HEK293 (cell line): ENCODE measurements at regions not wholly inside any gene's neighbourhood (a gene's known extent, or its start where the extent isn't known, plus 50 kb on each side); places are given as distances from the start of the nearest gene placed in this dataset.

Source experiments
- CTCF ChIA-PET: fragments of 350-600 bp; formaldehyde crosslinking; extraction: SDS; loops from one replicate; lab custom pipeline; 2021; ENCODE audit warnings: antibody characterized with exemption; lab: Yijun Ruan, JAX
- POLR2A ChIA-PET: fragments of 300-600 bp; formaldehyde crosslinking; extraction: SDS; loops from one replicate; lab custom pipeline; 2020; ENCODE audit warnings: antibody characterized with exemption, inconsistent platforms; lab: Yijun Ruan, JAX
- H3K27ac ChIP-seq: fragments of 200-500 bp; sonication (Bioruptor generic); 2 replicates; pipeline ENCODE4 v1.5.1; 2014; ENCODE audit warnings: low read depth, low read length, control low read depth, inconsistent platforms; ENCODE audit errors: extremely low read depth
- H3K36me3 ChIP-seq, 2 experiments: fragments of 200-500 bp in 1 of 2; sonication (Bioruptor generic) in 1 of 2; 1 replicate in 1 of 2; 2 replicates in 1 of 2; pipeline ENCODE4 v1.5.1; 2014 to 2017; ENCODE audit warnings: inconsistent platforms in 2 of 2, low read length in 2 of 2; ENCODE audit not compliant: control insufficient read depth in 2 of 2, insufficient read depth in 1 of 2
- H3K4me1 ChIP-seq: fragments of 200-500 bp; sonication (Bioruptor generic); 2 replicates; pipeline ENCODE4 v1.5.1; 2014; ENCODE audit warnings: mild to moderate bottlenecking, low read length, inconsistent platforms; ENCODE audit not compliant: control insufficient read depth, insufficient read depth
- H3K4me3 ChIP-seq: 2 replicates; pipeline ENCODE4 v1.5.1; 2011; ENCODE audit warnings: low read depth, mild to moderate bottlenecking, control low read depth, low read length, moderate library complexity
- H3K9me3 ChIP-seq: fragments of 200-500 bp; sonication (Bioruptor generic); 2 replicates; pipeline ENCODE4 v1.5.1; 2014; ENCODE audit warnings: low read depth, low read length, inconsistent platforms; ENCODE audit not compliant: control insufficient read depth, insufficient read depth
- EGR2 ChIP-seq: fragments of 450-650 bp; formaldehyde crosslinking; IDR thresholded peaks from 2 replicates; pipeline ENCODE4 v1.5.1; 2016; ENCODE audit warnings: low read depth, missing biosample characterization, missing genetic modification characterization
- GLIS1 ChIP-seq: fragments of 450-650 bp; formaldehyde crosslinking; IDR thresholded peaks from 2 replicates; pipeline ENCODE4 v1.5.1; 2016; ENCODE audit warnings: missing biosample characterization, missing genetic modification characterization
- IKZF3 ChIP-seq: fragments of 450-650 bp; IDR thresholded peaks from 2 replicates; pipeline ENCODE4 v1.5.0; 2018; ENCODE audit warnings: missing biosample characterization, mild to moderate bottlenecking, missing genetic modification characterization, moderate library complexity
- KLF9 ChIP-seq: fragments of 450-650 bp; formaldehyde crosslinking; IDR thresholded peaks from 2 replicates; pipeline ENCODE4 v1.5.1; 2016; ENCODE audit warnings: missing biosample characterization, missing genetic modification characterization, low read depth
- MEIS1 ChIP-seq: sonication (generic); formaldehyde crosslinking; IDR thresholded peaks from 2 replicates; pipeline ENCODE4 v1.8.1; 2022; ENCODE audit warnings: missing genetic modification reagents, mild to moderate bottlenecking, borderline replicate concordance
- MZF1 ChIP-seq: fragments of 450-650 bp; formaldehyde crosslinking; IDR thresholded peaks from 2 replicates; pipeline ENCODE4 v1.5.1; 2017; ENCODE audit warnings: missing biosample characterization, missing genetic modification characterization, borderline replicate concordance
- ZBTB17 ChIP-seq: fragments of 450-650 bp; formaldehyde crosslinking; IDR thresholded peaks from 2 replicates; pipeline ENCODE4 v1.5.1; 2016; ENCODE audit warnings: missing biosample characterization, missing genetic modification characterization
- ZEB2 ChIP-seq: fragments of 450-650 bp; formaldehyde crosslinking; IDR thresholded peaks from 2 replicates; pipeline ENCODE4 v1.5.1; 2016; ENCODE audit warnings: missing biosample characterization, missing genetic modification characterization
- ZFHX2 ChIP-seq: fragments of 450-650 bp; formaldehyde crosslinking; conservative IDR thresholded peaks from 2 replicates; pipeline ENCODE4 v1.5.1; 2016; ENCODE audit warnings: missing biosample characterization, missing genetic modification characterization
- ZNF132 ChIP-seq: fragments of 450-650 bp; formaldehyde crosslinking; IDR thresholded peaks from 2 replicates; pipeline ENCODE4 v1.5.1; 2017; ENCODE audit warnings: missing biosample characterization, missing genetic modification characterization, borderline replicate concordance
- ZNF155 ChIP-seq: fragments of 450-650 bp; formaldehyde crosslinking; IDR thresholded peaks from 2 replicates; pipeline ENCODE4 v1.5.1; 2016; ENCODE audit warnings: missing biosample characterization, missing genetic modification characterization
- ZNF184 ChIP-seq: fragments of 450-650 bp; IDR thresholded peaks from 2 replicates; pipeline ENCODE4 v1.5.1; 2018; ENCODE audit warnings: missing biosample characterization, mild to moderate bottlenecking, missing genetic modification characterization
- ZNF2 ChIP-seq: fragments of 450-650 bp; formaldehyde crosslinking; IDR thresholded peaks from 2 replicates; pipeline ENCODE4 v1.5.1; 2016; ENCODE audit warnings: missing biosample characterization, missing genetic modification characterization
- ZNF214 ChIP-seq: fragments of 450-650 bp; formaldehyde crosslinking; IDR thresholded peaks from 2 replicates; pipeline ENCODE4 v1.5.1; 2017; ENCODE audit warnings: missing biosample characterization, mild to moderate bottlenecking, missing genetic modification characterization, borderline replicate concordance
- ZNF302 ChIP-seq: fragments of 450-650 bp; formaldehyde crosslinking; IDR thresholded peaks from 2 replicates; pipeline ENCODE4 v1.5.1; 2016; ENCODE audit warnings: missing biosample characterization, missing genetic modification characterization, low read depth
- ZNF335 ChIP-seq: fragments of 450-650 bp; formaldehyde crosslinking; conservative IDR thresholded peaks from 2 replicates; pipeline ENCODE4 v1.5.1; 2016; ENCODE audit warnings: missing biosample characterization, missing genetic modification characterization
- ZNF433 ChIP-seq: fragments of 450-650 bp; formaldehyde crosslinking; IDR thresholded peaks from 2 replicates; pipeline ENCODE4 v1.5.1; 2016; ENCODE audit warnings: missing biosample characterization, missing genetic modification characterization, low read depth
- ZNF555 ChIP-seq: fragments of 450-650 bp; formaldehyde crosslinking; conservative IDR thresholded peaks from 2 replicates; pipeline ENCODE4 v1.5.1; 2017; ENCODE audit warnings: missing biosample characterization, mild to moderate bottlenecking, missing genetic modification characterization, inconsistent platforms
- ZNF660 ChIP-seq: fragments of 450-650 bp; IDR thresholded peaks from 2 replicates; pipeline ENCODE4 v1.5.1; 2018; ENCODE audit warnings: missing biosample characterization, mild to moderate bottlenecking, missing genetic modification characterization
- TF ChIP-seq, protein P1 (sequence below): fragments of 450-650 bp; formaldehyde crosslinking; optimal IDR thresholded peaks from 2 replicates; pipeline ENCODE3; 2016; ENCODE audit warnings: missing biosample characterization, mild to moderate bottlenecking, missing genetic modification characterization
- TF ChIP-seq, protein P2 (sequence below): fragments of 450-650 bp; formaldehyde crosslinking; IDR thresholded peaks from 2 replicates; pipeline ENCODE4 v1.5.1; 2016; ENCODE audit warnings: missing biosample characterization, missing genetic modification characterization
- TF ChIP-seq, protein P3 (sequence below): fragments of 450-650 bp; formaldehyde crosslinking; IDR thresholded peaks from 2 replicates; pipeline ENCODE4 v1.5.1; 2016; ENCODE audit warnings: missing biosample characterization, missing genetic modification characterization, low read depth
- TF ChIP-seq, protein P4 (sequence below): sonication (generic); formaldehyde crosslinking; IDR thresholded peaks from 2 replicates; pipeline ENCODE4 v1.8.1; 2022; ENCODE audit warnings: mild to moderate bottlenecking, moderate library complexity, missing genetic modification reagents

DNA sequence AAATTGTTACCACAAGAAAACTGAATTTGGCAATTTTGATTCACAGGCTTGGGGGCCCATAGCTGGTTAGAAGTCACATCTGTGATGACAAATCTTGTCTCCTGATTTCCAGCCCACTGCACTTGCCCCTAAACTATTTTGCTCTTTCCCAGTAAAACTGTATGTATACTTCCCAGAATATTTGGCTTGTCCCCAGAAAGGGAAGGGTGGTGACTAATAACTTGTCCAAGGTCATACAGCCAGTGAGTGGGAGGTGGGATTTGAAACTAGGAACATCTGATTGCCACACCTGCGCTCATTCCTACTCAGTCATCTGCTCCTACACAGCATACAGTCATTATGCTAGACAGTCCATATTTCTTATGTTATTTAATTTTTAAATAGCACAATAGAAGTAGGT lies 304.5 kb downstream of the SDHAF3 start:
- no peaks in the 10 kb centered on the region for H3K4me1 ChIP-seq
- H3K36me3 ChIP-seq, result no peaks in the 10 kb centered on the region
- no peak overlapping the region for H3K4me3 ChIP-seq
- H3K9me3 ChIP-seq, result no peaks in the 10 kb centered on the region
- POLR2A ChIA-PET, result no interaction called here
- CTCF ChIA-PET, result no interaction called here
- no peak overlapping the region for H3K27ac ChIP-seq
- TF ChIP-seq ZFHX2 (peak; percentile 47), ZNF302 (tag by site-specific recombination) (no peak), EGR2 (tag by site-specific recombination) (peak; percentile 42; the same call in 1 of the 2 replicates)
- TF ChIP-seq, protein P1, sequence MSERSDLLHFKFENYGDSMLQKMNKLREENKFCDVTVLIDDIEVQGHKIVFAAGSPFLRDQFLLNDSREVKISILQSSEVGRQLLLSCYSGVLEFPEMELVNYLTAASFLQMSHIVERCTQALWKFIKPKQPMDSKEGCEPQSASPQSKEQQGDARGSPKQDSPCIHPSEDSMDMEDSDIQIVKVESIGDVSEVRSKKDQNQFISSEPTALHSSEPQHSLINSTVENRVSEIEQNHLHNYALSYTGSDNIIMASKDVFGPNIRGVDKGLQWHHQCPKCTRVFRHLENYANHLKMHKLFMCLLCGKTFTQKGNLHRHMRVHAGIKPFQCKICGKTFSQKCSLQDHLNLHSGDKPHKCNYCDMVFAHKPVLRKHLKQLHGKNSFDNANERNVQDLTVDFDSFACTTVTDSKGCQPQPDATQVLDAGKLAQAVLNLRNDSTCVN (tag by site-specific recombination), result no peak

DNA sequence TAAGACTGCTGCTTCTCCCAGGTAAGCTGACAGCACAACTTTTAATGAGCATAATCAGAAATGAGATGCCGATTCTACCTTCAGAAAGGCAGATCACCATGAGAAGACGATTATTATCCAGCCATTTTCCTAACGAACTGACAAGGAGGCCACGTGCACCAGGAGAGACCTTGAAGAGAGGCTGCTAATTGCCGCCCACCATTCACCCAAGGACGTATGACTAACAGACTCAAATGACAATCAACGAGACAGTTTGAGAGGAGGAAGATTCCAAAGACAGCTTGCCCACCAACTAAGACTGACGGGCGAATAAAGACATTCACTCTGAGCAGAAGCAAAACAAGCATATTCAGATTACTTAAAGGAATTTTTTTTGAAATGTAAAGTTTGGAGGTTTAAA lies 301.9 kb upstream of the TAC1 start:
- H3K4me1 ChIP-seq, result no peaks in the 10 kb centered on the region
- POLR2A ChIA-PET, result no interaction called here
- CTCF ChIA-PET, result interaction anchor here (0.6 to 0.7 kb wide), 2 partner anchors 15 to 26 kb away, joined by 3 read pairs; no protein-coding TSS in a partner anchor
- H3K36me3 ChIP-seq, result no peaks in the 10 kb centered on the region
- TF ChIP-seq IKZF3 (tag by site-specific recombination) (no peak), ZNF2 (no peak), KLF9 (tag by site-specific recombination) (no peak), ZNF214 (no peak), MEIS1 (CRISPR knock-in tag) (no peak), GLIS1 (tag by site-specific recombination) (no peak), ZBTB17 (tag by site-specific recombination) (no peak), ZNF433 (tag by site-specific recombination) (no peak), MZF1 (tag by site-specific recombination) (no peak), ZEB2 (no peak), ZNF184 (tag by site-specific recombination) (no peak), ZNF132 (tag by site-specific recombination) (no peak), ZNF335 (tag by site-specific recombination) (no peak), ZNF155 (tag by site-specific recombination) (no peak), ZNF660 (tag by site-specific recombination) (no peak), ZNF555 (tag by site-specific recombination) (no peak), ZFHX2 (no peak)
- TF ChIP-seq, protein P2, sequence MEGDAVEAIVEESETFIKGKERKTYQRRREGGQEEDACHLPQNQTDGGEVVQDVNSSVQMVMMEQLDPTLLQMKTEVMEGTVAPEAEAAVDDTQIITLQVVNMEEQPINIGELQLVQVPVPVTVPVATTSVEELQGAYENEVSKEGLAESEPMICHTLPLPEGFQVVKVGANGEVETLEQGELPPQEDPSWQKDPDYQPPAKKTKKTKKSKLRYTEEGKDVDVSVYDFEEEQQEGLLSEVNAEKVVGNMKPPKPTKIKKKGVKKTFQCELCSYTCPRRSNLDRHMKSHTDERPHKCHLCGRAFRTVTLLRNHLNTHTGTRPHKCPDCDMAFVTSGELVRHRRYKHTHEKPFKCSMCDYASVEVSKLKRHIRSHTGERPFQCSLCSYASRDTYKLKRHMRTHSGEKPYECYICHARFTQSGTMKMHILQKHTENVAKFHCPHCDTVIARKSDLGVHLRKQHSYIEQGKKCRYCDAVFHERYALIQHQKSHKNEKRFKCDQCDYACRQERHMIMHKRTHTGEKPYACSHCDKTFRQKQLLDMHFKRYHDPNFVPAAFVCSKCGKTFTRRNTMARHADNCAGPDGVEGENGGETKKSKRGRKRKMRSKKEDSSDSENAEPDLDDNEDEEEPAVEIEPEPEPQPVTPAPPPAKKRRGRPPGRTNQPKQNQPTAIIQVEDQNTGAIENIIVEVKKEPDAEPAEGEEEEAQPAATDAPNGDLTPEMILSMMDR, result no peak
- TF ChIP-seq, protein P3, sequence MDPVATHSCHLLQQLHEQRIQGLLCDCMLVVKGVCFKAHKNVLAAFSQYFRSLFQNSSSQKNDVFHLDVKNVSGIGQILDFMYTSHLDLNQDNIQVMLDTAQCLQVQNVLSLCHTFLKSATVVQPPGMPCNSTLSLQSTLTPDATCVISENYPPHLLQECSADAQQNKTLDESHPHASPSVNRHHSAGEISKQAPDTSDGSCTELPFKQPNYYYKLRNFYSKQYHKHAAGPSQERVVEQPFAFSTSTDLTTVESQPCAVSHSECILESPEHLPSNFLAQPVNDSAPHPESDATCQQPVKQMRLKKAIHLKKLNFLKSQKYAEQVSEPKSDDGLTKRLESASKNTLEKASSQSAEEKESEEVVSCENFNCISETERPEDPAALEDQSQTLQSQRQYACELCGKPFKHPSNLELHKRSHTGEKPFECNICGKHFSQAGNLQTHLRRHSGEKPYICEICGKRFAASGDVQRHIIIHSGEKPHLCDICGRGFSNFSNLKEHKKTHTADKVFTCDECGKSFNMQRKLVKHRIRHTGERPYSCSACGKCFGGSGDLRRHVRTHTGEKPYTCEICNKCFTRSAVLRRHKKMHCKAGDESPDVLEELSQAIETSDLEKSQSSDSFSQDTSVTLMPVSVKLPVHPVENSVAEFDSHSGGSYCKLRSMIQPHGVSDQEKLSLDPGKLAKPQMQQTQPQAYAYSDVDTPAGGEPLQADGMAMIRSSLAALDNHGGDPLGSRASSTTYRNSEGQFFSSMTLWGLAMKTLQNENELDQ (tag by site-specific recombination), result no peak
- TF ChIP-seq, protein P4, sequence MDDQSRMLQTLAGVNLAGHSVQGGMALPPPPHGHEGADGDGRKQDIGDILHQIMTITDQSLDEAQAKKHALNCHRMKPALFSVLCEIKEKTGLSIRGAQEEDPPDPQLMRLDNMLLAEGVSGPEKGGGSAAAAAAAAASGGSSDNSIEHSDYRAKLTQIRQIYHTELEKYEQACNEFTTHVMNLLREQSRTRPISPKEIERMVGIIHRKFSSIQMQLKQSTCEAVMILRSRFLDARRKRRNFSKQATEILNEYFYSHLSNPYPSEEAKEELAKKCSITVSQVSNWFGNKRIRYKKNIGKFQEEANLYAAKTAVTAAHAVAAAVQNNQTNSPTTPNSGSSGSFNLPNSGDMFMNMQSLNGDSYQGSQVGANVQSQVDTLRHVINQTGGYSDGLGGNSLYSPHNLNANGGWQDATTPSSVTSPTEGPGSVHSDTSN (CRISPR knock-in tag), result no peak
- TF ChIP-seq, all 188 proteins: peak for 0
- Histone ChIP-seq H3K9me3 (no peaks in the 10 kb centered on the region), H3K27ac (no peak overlapping the region), H3K4me3 (no peak overlapping the region)
